ENCODE measurements at regions not wholly inside any gene's neighbourhood (a gene's known extent, or its start where the extent isn't known, plus 50 kb on each side); places are given as distances from the start of the nearest gene placed in this dataset.

GRCh38 chr13:44664308-44664707 lies 88.2 kb upstream of the TSC22D1 start:
- no peaks in the 10 kb centered on the region for H3K36me3 ChIP-seq (ENCODE audit: insufficient read depth, low read length)
- no peaks in the 10 kb centered on the region for H3K79me2 ChIP-seq (ENCODE audit: insufficient read depth, low read length)
- H4K20me1 ChIP-seq (ENCODE audit: insufficient read depth, low read length), result no peaks in the 10 kb centered on the region
- TF ChIP-seq, protein P1, sequence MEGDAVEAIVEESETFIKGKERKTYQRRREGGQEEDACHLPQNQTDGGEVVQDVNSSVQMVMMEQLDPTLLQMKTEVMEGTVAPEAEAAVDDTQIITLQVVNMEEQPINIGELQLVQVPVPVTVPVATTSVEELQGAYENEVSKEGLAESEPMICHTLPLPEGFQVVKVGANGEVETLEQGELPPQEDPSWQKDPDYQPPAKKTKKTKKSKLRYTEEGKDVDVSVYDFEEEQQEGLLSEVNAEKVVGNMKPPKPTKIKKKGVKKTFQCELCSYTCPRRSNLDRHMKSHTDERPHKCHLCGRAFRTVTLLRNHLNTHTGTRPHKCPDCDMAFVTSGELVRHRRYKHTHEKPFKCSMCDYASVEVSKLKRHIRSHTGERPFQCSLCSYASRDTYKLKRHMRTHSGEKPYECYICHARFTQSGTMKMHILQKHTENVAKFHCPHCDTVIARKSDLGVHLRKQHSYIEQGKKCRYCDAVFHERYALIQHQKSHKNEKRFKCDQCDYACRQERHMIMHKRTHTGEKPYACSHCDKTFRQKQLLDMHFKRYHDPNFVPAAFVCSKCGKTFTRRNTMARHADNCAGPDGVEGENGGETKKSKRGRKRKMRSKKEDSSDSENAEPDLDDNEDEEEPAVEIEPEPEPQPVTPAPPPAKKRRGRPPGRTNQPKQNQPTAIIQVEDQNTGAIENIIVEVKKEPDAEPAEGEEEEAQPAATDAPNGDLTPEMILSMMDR (IDR thresholded peaks at IDR 0.05; ENCODE audit: borderline replicate concordance, extremely low read depth, low read length, poor library complexity, severe bottlenecking), result no peak
- no peak for TF ChIP-seq EZH2 (IDR thresholded peaks at IDR 0.05; ENCODE audit: borderline replicate concordance, low read depth, low read length, severe bottlenecking)
- no peak overlapping the region for H3K27ac ChIP-seq (ENCODE audit: low read length)
- DNase-seq, result no peak
- H3K9me3 ChIP-seq (ENCODE audit: insufficient read depth, low read length, severe bottlenecking), result no peaks in the 10 kb centered on the region
- no peaks in the 10 kb centered on the region for H3K4me1 ChIP-seq (ENCODE audit: insufficient read depth, low read length)
- H3K27me3 ChIP-seq (ENCODE audit: insufficient read depth, low read length, poor library complexity), result no peaks in the 10 kb centered on the region
- no peak overlapping the region for H3K4me2 ChIP-seq (ENCODE audit: insufficient read depth, low read length)
- H2AFZ ChIP-seq (ENCODE audit: low read depth, low read length), result no peak overlapping the region
- H3K4me3 ChIP-seq (ENCODE audit: low read depth in 1 of 2, low read length in 2 of 2), result no peak overlapping the region
- ATAC-seq (ENCODE audit: insufficient read depth, low read depth), result no peak
- no peak overlapping the region for H3K9ac ChIP-seq (ENCODE audit: low read depth, low read length)

- Histone ChIP-seq H3K36me3 (ENCODE audit: insufficient read depth, low read length) (no peaks in the 10 kb centered on the region), H3K9me3 (ENCODE audit: insufficient read depth, low read length, severe bottlenecking) (no peaks in the 10 kb centered on the region), H4K20me1 (ENCODE audit: insufficient read depth, low read length) (no peaks in the 10 kb centered on the region), H3K4me2 (ENCODE audit: insufficient read depth, low read length) (no peak overlapping the region), H3K4me1 (ENCODE audit: insufficient read depth, low read length) (no peaks in the 10 kb centered on the region), H3K27ac (ENCODE audit: low read length) (no peak overlapping the region), H3K9ac (ENCODE audit: low read depth, low read length) (no peak overlapping the region), H3K79me2 (ENCODE audit: insufficient read depth, low read length) (no peaks in the 10 kb centered on the region), H3K4me3 (ENCODE audit: low read depth in 1 of 2, low read length in 2 of 2) (no peak overlapping the region), H3K27me3 (ENCODE audit: insufficient read depth, low read length, poor library complexity) (no peaks in the 10 kb centered on the region), H2AFZ (ENCODE audit: low read depth, low read length) (no peak overlapping the region)
- no peak for DNase-seq
- TF ChIP-seq EZH2 (IDR thresholded peaks at IDR 0.05; ENCODE audit: borderline replicate concordance, low read depth, low read length, severe bottlenecking), result no peak
- TF ChIP-seq, protein P1 (IDR thresholded peaks at IDR 0.05; ENCODE audit: borderline replicate concordance, extremely low read depth, low read length, poor library complexity, severe bottlenecking), result no peak
- ATAC-seq (ENCODE audit: insufficient read depth, low read depth), result no peak
These were observed 86.4 kb upstream of the TSC22D1 start for GRCh38 chr13:44662515-44662914.

- no peaks in the 10 kb centered on the region for H3K79me2 ChIP-seq (ENCODE audit: insufficient read depth, low read length)
- DNase-seq (no peak), ATAC-seq (ENCODE audit: insufficient read depth, low read depth) (no peak)
- H3K27ac ChIP-seq (ENCODE audit: low read length), result no peak overlapping the region
- TF ChIP-seq EZH2 (IDR thresholded peaks at IDR 0.05; ENCODE audit: borderline replicate concordance, low read depth, low read length, severe bottlenecking), result no peak
- TF ChIP-seq, protein P1 (IDR thresholded peaks at IDR 0.05; ENCODE audit: borderline replicate concordance, extremely low read depth, low read length, poor library complexity, severe bottlenecking), result no peak
- no peaks in the 10 kb centered on the region for H3K9me3 ChIP-seq (ENCODE audit: insufficient read depth, low read length, severe bottlenecking)
- no peaks in the 10 kb centered on the region for H3K27me3 ChIP-seq (ENCODE audit: insufficient read depth, low read length, poor library complexity)
- H3K4me3 ChIP-seq (ENCODE audit: low read depth in 1 of 2, low read length in 2 of 2), result no peak overlapping the region
- H3K36me3 ChIP-seq (ENCODE audit: insufficient read depth, low read length), result no peaks in the 10 kb centered on the region
- H3K4me2 ChIP-seq (ENCODE audit: insufficient read depth, low read length), result no peak overlapping the region
- no peak overlapping the region for H3K9ac ChIP-seq (ENCODE audit: low read depth, low read length)
- no peak overlapping the region for H2AFZ ChIP-seq (ENCODE audit: low read depth, low read length)
- H3K4me1 ChIP-seq (ENCODE audit: insufficient read depth, low read length), result no peaks in the 10 kb centered on the region
- no peaks in the 10 kb centered on the region for H4K20me1 ChIP-seq (ENCODE audit: insufficient read depth, low read length)
These were observed 85.8 kb upstream of the TSC22D1 start for GRCh38 chr13:44661936-44662335.

DNA sequence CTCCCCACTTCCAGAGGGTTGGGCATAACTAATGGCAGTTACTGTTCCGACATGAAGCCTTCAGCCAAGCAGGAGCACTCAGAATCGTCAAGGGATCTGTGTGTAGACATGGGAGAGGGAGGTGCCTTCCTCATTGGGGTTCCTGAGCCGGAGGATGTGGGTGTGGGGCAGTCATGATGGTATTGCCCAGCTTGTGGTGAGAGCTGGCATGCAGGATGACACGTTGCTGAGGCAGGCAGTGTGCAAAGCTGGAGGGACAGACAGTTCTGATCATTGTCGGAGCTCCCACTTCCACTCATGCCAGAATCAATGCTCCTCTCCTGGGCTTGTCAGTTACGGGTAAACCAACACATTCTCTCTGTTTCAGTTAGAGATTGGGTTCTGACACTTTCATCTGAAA lies 83.9 kb upstream of the TSC22D1 start:
- Histone ChIP-seq H3K4me1 (ENCODE audit: insufficient read depth, low read length) (no peaks in the 10 kb centered on the region), H3K9ac (ENCODE audit: low read depth, low read length) (no peak overlapping the region), H3K4me2 (ENCODE audit: insufficient read depth, low read length) (no peak overlapping the region), H3K27me3 (ENCODE audit: insufficient read depth, low read length, poor library complexity) (no peaks in the 10 kb centered on the region), H3K79me2 (ENCODE audit: insufficient read depth, low read length) (no peaks in the 10 kb centered on the region), H2AFZ (ENCODE audit: low read depth, low read length) (no peak overlapping the region), H3K9me3 (ENCODE audit: insufficient read depth, low read length, severe bottlenecking) (no peaks in the 10 kb centered on the region), H3K36me3 (ENCODE audit: insufficient read depth, low read length) (no peaks in the 10 kb centered on the region), H3K27ac (ENCODE audit: low read length) (no peak overlapping the region), H4K20me1 (ENCODE audit: insufficient read depth, low read length) (no peaks in the 10 kb centered on the region), H3K4me3 (ENCODE audit: low read depth in 1 of 2, low read length in 2 of 2) (no peak overlapping the region)
- no peak for DNase-seq
- TF ChIP-seq, protein P1 (IDR thresholded peaks at IDR 0.05; ENCODE audit: borderline replicate concordance, extremely low read depth, low read length, poor library complexity, severe bottlenecking), result no peak
- TF ChIP-seq EZH2 (IDR thresholded peaks at IDR 0.05; ENCODE audit: borderline replicate concordance, low read depth, low read length, severe bottlenecking), result no peak
- no peak for ATAC-seq (ENCODE audit: insufficient read depth, low read depth)
